ENCODE measurements at regions not wholly inside any gene's neighbourhood (a gene's known extent, or its start where the extent isn't known, plus 50 kb on each side); places are given as distances from the start of the nearest gene placed in this dataset.
"Not testable (repeated sequence)": the region's sequence is repeated elsewhere in the genome, so short reads cannot be mapped to it uniquely, and the experiment has no call there.

DNA sequence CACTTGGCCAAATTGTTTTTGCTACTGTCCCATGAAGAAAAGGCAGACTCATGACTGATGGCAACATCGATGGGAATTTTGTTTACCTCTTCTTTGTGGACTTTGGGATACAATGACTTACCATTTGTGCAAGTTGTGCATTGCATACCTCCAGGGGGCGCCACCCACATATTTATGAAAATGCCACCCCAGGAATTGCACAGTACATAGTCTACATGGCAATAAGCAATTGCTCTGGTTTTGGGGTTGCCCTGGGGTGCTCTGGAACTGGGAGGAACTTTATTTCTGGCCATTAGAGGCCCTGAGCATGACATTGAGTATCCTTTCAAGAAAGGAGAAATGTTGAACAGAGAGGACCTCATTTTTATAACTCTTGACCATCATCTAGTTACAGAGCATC lies 109.1 kb upstream of the ZNF195 start:
- not testable (repeated sequence) for H2AFZ ChIP-seq; H3K36me3 ChIP-seq (ENCODE audit: control insufficient read depth, insufficient read depth, low read length); H3K27me3 ChIP-seq (ENCODE audit: control insufficient read depth, insufficient read depth, low read length); H3K9me3 ChIP-seq (ENCODE audit: control insufficient read depth, low read length); H3K4me2 ChIP-seq (ENCODE audit: low read length); H3K9ac ChIP-seq; H3K79me2 ChIP-seq; H3K27ac ChIP-seq; H3K4me1 ChIP-seq; H3K4me3 ChIP-seq (ENCODE audit: low read depth, low read length)

DNA sequence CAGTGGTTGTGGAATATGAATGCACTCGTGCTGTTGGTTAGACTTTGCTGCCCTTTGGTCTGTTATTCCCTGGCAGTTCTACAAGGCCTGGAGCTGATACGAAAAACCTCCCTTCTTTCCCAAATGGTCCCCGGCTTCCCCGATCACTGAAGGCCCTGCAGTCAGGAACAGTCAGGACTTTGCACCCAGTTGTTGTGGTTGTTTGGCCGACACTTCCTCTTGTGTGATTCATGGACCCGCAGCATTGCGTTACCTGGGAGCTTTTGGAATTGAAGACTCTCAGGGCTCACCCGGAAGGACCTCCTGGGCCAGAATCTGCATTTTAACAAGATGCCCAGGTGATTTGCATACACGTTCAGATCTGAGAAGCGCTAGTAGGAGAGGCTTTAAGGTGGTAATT lies 106.8 kb upstream of the ZNF195 start:
- not testable (repeated sequence) for H3K27me3 ChIP-seq (ENCODE audit: control insufficient read depth, insufficient read depth, low read length); H3K36me3 ChIP-seq (ENCODE audit: control insufficient read depth, insufficient read depth, low read length); H3K9me3 ChIP-seq (ENCODE audit: control insufficient read depth, low read length); H3K9ac ChIP-seq; H3K4me1 ChIP-seq; H3K27ac ChIP-seq; H3K4me3 ChIP-seq (ENCODE audit: low read depth, low read length); H3K79me2 ChIP-seq; H2AFZ ChIP-seq; H3K4me2 ChIP-seq (ENCODE audit: low read length)

DNA sequence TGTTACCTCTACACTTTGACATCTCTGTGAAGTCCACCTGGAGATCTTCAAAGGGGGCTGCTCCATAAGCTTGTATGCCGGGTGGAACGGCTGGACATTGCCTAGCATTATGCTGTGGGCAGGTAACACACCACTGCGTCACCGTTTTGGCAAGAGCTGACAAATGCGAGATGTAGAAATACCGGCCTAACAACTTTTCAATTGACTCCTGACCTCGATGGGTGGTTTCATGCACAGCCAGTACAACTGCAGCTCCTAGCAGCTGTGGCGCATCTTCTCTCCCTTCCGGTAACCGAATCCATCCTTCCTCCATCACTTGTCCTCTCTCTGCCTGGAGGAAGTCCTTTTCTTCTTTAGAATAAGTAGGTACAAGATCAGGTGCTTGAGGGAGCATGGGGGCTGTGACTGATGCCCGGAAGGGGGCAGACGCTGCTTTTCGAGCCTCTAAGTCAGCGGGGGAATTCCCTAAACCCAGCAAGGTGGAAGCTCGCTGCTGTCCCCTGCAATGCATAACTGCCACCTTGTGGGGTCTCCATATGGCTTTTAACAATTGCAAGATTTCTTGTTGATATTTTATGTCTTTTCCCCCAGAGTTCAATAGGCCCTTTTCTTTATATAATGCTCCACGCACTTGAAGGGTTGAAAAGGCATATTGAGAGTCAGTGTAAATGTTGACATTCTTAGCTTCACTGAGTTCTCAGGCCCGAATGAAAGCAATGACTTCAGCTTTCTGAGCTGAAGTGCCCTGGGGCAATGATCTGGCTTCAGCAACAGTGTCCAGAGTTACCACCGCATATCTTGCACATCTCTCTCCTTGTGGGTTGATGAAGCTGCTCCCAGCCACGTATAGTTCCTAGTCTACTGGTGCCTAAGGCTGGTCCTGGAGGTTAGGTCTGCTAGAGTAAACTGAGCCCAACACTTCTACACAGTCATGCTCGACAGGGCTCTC lies 98.3 kb upstream of the ZNF195 start:
- H2AFZ ChIP-seq = peak overlapping the region; percentile 41
- H3K27me3 ChIP-seq (ENCODE audit: control insufficient read depth, insufficient read depth, low read length); H3K4me1 ChIP-seq; H3K36me3 ChIP-seq (ENCODE audit: control insufficient read depth, insufficient read depth, low read length); H3K79me2 ChIP-seq; H3K9ac ChIP-seq; H3K4me2 ChIP-seq (ENCODE audit: low read length); H3K9me3 ChIP-seq (ENCODE audit: control insufficient read depth, low read length): not testable (repeated sequence)
- H3K4me3 ChIP-seq (ENCODE audit: low read depth, low read length) = peak overlapping the region; percentile 27
- peak overlapping the region; percentile 91 for H3K27ac ChIP-seq

DNA sequence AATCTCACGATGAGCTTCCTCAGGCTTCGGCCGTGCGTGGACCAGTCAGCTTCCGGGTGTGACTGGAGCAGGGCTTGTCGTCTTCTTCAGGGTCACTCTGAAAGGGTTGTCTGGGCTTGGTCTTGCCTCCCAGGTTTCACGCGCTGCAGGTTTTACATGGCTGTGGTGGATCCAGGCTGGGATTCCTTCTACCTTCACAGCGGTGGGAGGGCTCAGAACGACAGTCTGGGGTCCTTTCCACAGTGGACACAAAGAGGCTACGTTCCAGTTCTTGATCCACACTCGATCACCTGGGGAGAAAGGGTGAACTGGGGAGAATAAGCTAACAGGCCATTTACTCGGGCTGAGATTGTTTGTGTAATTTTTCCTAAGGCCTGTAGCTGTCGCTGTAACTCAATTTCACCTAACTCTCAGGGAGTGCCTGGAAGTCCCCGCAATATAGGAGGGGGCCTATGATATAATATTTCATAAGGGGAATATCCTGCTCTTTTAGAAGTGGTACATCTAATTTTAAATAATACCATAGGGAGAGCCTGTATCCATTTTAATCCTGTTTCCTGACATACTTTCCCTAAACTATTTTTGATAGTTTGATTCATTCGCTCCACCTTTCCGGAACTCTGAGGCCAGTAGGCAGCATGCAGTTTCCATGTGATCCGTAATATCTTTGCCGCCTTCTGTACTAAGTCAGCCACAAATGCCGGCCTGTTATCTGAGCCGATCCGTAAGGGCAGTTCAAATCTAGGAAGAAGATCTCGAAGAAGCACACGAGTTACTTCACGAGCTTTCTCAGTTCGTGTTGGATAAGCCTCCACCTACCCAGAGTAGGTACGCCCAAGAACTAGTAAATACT lies 97.4 kb upstream of the ZNF195 start:
- H3K36me3 ChIP-seq (ENCODE audit: control insufficient read depth, insufficient read depth, low read length); H3K9me3 ChIP-seq (ENCODE audit: control insufficient read depth, low read length); H3K4me1 ChIP-seq; H3K9ac ChIP-seq; H3K27me3 ChIP-seq (ENCODE audit: control insufficient read depth, insufficient read depth, low read length); H3K4me2 ChIP-seq (ENCODE audit: low read length); H3K79me2 ChIP-seq: not testable (repeated sequence)
- peak overlapping the region; percentile 60 for H2AFZ ChIP-seq
- H3K4me3 ChIP-seq (ENCODE audit: low read depth, low read length) = peak overlapping the region; percentile 27
- TF ChIP-seq, protein P1, sequence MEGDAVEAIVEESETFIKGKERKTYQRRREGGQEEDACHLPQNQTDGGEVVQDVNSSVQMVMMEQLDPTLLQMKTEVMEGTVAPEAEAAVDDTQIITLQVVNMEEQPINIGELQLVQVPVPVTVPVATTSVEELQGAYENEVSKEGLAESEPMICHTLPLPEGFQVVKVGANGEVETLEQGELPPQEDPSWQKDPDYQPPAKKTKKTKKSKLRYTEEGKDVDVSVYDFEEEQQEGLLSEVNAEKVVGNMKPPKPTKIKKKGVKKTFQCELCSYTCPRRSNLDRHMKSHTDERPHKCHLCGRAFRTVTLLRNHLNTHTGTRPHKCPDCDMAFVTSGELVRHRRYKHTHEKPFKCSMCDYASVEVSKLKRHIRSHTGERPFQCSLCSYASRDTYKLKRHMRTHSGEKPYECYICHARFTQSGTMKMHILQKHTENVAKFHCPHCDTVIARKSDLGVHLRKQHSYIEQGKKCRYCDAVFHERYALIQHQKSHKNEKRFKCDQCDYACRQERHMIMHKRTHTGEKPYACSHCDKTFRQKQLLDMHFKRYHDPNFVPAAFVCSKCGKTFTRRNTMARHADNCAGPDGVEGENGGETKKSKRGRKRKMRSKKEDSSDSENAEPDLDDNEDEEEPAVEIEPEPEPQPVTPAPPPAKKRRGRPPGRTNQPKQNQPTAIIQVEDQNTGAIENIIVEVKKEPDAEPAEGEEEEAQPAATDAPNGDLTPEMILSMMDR (IDR thresholded peaks at IDR 0.05) = peak; percentile 38
- peak overlapping the region; percentile 91 for H3K27ac ChIP-seq

DNA sequence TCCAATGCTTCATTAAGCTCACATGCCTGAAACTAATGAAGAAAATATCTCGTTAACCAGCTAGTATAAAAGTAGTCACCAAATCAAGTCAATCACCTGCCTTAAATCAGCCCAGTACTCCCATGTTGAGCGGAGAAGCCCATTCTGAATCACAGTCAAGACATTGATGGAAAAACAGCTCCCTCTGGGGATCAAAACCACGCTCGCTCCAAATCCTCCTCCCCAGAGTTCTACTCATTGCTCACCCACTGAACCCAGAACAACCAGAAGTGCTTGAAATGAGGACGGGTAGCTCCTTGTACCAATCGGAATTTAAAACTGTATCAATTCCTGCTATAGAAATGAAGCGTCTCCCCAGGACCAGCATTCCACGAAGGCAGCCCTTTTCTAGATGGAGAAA lies 90.0 kb upstream of the ZNF195 start:
- not testable (repeated sequence) for H3K27me3 ChIP-seq (ENCODE audit: control insufficient read depth, insufficient read depth, low read length); H3K79me2 ChIP-seq; H3K27ac ChIP-seq; H3K4me2 ChIP-seq (ENCODE audit: low read length); H3K9ac ChIP-seq; H2AFZ ChIP-seq; H3K36me3 ChIP-seq (ENCODE audit: control insufficient read depth, insufficient read depth, low read length); H3K4me3 ChIP-seq (ENCODE audit: low read depth, low read length); H3K9me3 ChIP-seq (ENCODE audit: control insufficient read depth, low read length); H3K4me1 ChIP-seq

DNA sequence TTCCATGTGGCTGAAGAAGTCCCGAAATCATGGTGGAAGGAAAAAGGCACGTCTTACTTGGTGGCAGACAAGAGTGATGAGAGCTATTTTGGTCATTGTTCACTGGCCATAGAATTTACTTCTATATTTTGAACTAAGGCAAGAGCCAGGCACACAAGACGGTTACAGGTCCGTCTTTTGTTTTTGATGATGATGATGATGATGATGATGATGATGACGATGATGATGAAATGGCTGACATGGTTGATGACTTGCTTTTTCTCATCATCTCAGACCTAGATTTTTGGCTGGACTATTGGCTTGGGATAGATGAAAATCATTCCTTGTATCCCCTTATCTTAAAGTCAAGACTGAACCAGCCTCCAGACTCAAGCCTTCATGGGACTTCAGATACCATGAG lies 88.7 kb upstream of the ZNF195 start:
- H3K4me2 ChIP-seq (ENCODE audit: low read length); H3K9ac ChIP-seq; H3K27ac ChIP-seq; H3K79me2 ChIP-seq; H3K36me3 ChIP-seq (ENCODE audit: control insufficient read depth, insufficient read depth, low read length); H3K4me3 ChIP-seq (ENCODE audit: low read depth, low read length); H3K9me3 ChIP-seq (ENCODE audit: control insufficient read depth, low read length); H2AFZ ChIP-seq; H3K4me1 ChIP-seq; H3K27me3 ChIP-seq (ENCODE audit: control insufficient read depth, insufficient read depth, low read length): not testable (repeated sequence)

DNA sequence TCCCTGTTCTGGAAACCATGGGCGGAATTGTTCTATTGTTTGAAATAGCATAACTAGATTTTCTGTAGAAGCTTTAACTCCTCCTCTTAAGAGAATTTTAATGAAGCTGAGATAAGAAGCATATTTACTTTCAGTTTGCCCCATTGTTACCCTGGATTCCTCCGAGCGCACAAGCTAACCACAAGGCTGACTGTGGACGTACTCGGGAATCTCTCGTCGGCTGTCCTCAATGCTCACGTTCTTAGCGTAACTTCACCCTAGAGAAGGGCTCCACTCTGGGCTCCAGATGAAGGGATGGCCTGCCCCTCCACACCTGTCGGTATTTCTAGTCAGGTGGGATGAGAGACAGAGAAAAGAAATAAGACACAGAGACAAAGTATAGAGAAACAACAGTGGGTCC lies 76.7 kb upstream of the ZNF195 start:
- not testable (repeated sequence) for H3K27ac ChIP-seq; H3K36me3 ChIP-seq (ENCODE audit: control insufficient read depth, insufficient read depth, low read length); H3K4me2 ChIP-seq (ENCODE audit: low read length); H2AFZ ChIP-seq; H3K79me2 ChIP-seq; H3K4me1 ChIP-seq; H3K9me3 ChIP-seq (ENCODE audit: control insufficient read depth, low read length); H3K9ac ChIP-seq; H3K27me3 ChIP-seq (ENCODE audit: control insufficient read depth, insufficient read depth, low read length); H3K4me3 ChIP-seq (ENCODE audit: low read depth, low read length)

Data from parathyroid adenoma (tissue), 2 donors.